Keratinocyte (primary cell): ENCODE measurements at regions not wholly inside any gene's neighbourhood (a gene's known extent, or its start where the extent isn't known, plus 50 kb on each side); places are given as distances from the start of the nearest gene placed in this dataset.

ENCODE experiments used
- CTCF ChIP-seq, 3 experiments: IDR thresholded peaks in 1 of 3; conservative IDR thresholded peaks in 1 of 3; optimal IDR thresholded peaks in 1 of 3; 2 replicates in 2 of 3; 3 replicates in 1 of 3; pipeline versions ENCODE3 to v1.5.1; 2011; ENCODE audit warnings: low read length in 3 of 3, mild to moderate bottlenecking in 3 of 3, moderate library complexity in 2 of 3, control low read depth in 1 of 3, inconsistent platforms in 1 of 3; ENCODE audit not compliant: insufficient read depth in 2 of 3; ENCODE audit errors: extremely low read depth in 1 of 3
- EZH2 ChIP-seq: IDR thresholded peaks from one replicate; pipeline ENCODE4 v1.6.1; 2012; ENCODE audit warnings: inconsistent platforms, mild to moderate bottlenecking, low read length, moderate library complexity

- no peak for TF ChIP-seq CTCF (optimal IDR thresholded peaks at IDR 0.05 in 1 of 3, IDR thresholded peaks at IDR 0.05 in 1 of 3, conservative IDR thresholded peaks at IDR 0.05 in 1 of 3; ENCODE audit: extremely low read depth in 1 of 3, insufficient read depth in 2 of 3, low read length in 3 of 3)
- TF ChIP-seq EZH2: no peak
Observed at GRCh38 chr5:121780406-121780805, 71.3 kb upstream of the FTMT start.
